IMR-90 (cell line): ENCODE measurements at regions not wholly inside any gene's neighbourhood (a gene's known extent, or its start where the extent isn't known, plus 50 kb on each side); places are given as distances from the start of the nearest gene placed in this dataset.
"Not testable (repeated sequence)": the region's sequence is repeated elsewhere in the genome, so short reads cannot be mapped to it uniquely, and the experiment has no call there.

Source experiments
- ATAC-seq: fragments of 200-7000 bp; cut with Tn5 transposase; 2 replicates; pipeline ENCODE4 v1.9.1; 2020; ENCODE audit warnings: low read depth, mild to moderate bottlenecking, moderate library complexity
- BruUV-seq: library from RNA; stranded (reverse); fragments of 400-500 nt; replicated peaks from 2 replicates; lab custom pipeline; 2021; lab: Mats Ljungman, UMichigan
- CTCF ChIA-PET: fragments of 300-600 bp; formaldehyde crosslinking; extraction: SDS; loops from one replicate; lab custom pipeline; 2021; ENCODE audit warnings: antibody characterized with exemption; lab: Yijun Ruan, JAX
- POLR2A ChIA-PET: fragments of 300-600 bp; sonication (Branson Sonifier 250); formaldehyde crosslinking; loops from one replicate; lab custom pipeline; 2022; ENCODE audit warnings: antibody characterized with exemption; ENCODE audit not compliant: unreplicated experiment; lab: Charles Lee
- DNase-seq: peaks from one replicate; pipeline ENCODE4 v3.0.0; 2013
- H2AFZ ChIP-seq: replicated peaks from 2 replicates; pipeline ENCODE3; 2013; ENCODE audit warnings: low read length, mild to moderate bottlenecking; ENCODE audit not compliant: poor library complexity
- H2AK5ac ChIP-seq: 2 replicates; pipeline ENCODE4 v1.6.1; 2013; ENCODE audit warnings: low read depth, low read length, inconsistent platforms
- H2AK9ac ChIP-seq: replicated peaks from 2 replicates; pipeline ENCODE3; 2013; ENCODE audit warnings: mild to moderate bottlenecking, low read depth, low read length, moderate library complexity; ENCODE audit not compliant: poor library complexity
- H2BK120ac ChIP-seq: 2 replicates; pipeline ENCODE4 v1.6.1; 2013; ENCODE audit warnings: low read depth, low read length, inconsistent platforms
- H2BK15ac ChIP-seq: 3 replicates; pipeline ENCODE4 v1.6.1; 2013; ENCODE audit warnings: low read depth, low read length, inconsistent platforms
- H2BK20ac ChIP-seq: 2 replicates; pipeline ENCODE4 v1.6.1; 2013; ENCODE audit warnings: low read depth, mild to moderate bottlenecking, inconsistent platforms, low read length, moderate library complexity
- H2BK5ac ChIP-seq: 2 replicates; pipeline ENCODE4 v1.6.1; 2013; ENCODE audit warnings: mild to moderate bottlenecking, low read depth, low read length, inconsistent platforms; ENCODE audit not compliant: poor library complexity, severe bottlenecking
- H3K14ac ChIP-seq: replicated peaks from 2 replicates; pipeline ENCODE4 v1.6.1; 2013; ENCODE audit warnings: low read depth, low read length, inconsistent platforms
- H3K18ac ChIP-seq: 2 replicates; pipeline ENCODE4 v1.6.1; 2013; ENCODE audit warnings: low read depth, low read length, control low read depth
- H3K23ac ChIP-seq: 2 replicates; pipeline ENCODE4 v1.6.1; 2013; ENCODE audit warnings: low read depth, low read length, inconsistent platforms
- H3K27ac ChIP-seq: 2 replicates; pipeline ENCODE4 v1.5.1; 2013; ENCODE audit warnings: mild to moderate bottlenecking, control low read depth, low read length; ENCODE audit not compliant: insufficient read depth
- H3K27me3 ChIP-seq: 2 replicates; pipeline ENCODE4 v1.6.1; 2013; ENCODE audit warnings: low read length; ENCODE audit not compliant: control insufficient read depth, insufficient read depth
- H3K36me3 ChIP-seq: 2 replicates; pipeline ENCODE4 v1.6.1; 2013; ENCODE audit warnings: low read length, mixed read lengths; ENCODE audit not compliant: control insufficient read depth, insufficient read depth
- H3K4ac ChIP-seq: 2 replicates; pipeline ENCODE4 v1.6.1; 2013; ENCODE audit warnings: low read depth, low read length, inconsistent platforms
- H3K4me1 ChIP-seq: 2 replicates; pipeline ENCODE4 v1.6.1; 2013; ENCODE audit warnings: low read length, mixed read lengths; ENCODE audit not compliant: control insufficient read depth, insufficient read depth
- H3K4me2 ChIP-seq: 2 replicates; pipeline ENCODE4 v1.6.1; 2013; ENCODE audit warnings: low read depth, mild to moderate bottlenecking, control low read depth, low read length, moderate library complexity
- H3K4me3 ChIP-seq: 2 replicates; pipeline ENCODE4 v1.5.1; 2013; ENCODE audit warnings: low read depth, mild to moderate bottlenecking, control low read depth, low read length, moderate library complexity; ENCODE audit not compliant: insufficient read depth
- H3K56ac ChIP-seq: 2 replicates; pipeline ENCODE4 v1.6.1; 2013; ENCODE audit warnings: low read length, inconsistent platforms; ENCODE audit not compliant: insufficient read depth; ENCODE audit errors: extremely low read depth
- H3K79me1 ChIP-seq, 2 experiments: 2 replicates each; pipeline ENCODE4 v1.6.1; 2013; ENCODE audit warnings: low read length in 2 of 2, inconsistent platforms in 1 of 2, low read depth in 1 of 2
- H3K9ac ChIP-seq: 2 replicates; pipeline ENCODE4 v1.6.1; 2013; ENCODE audit warnings: low read depth, low read length, control low read depth
- H3K9me1 ChIP-seq: 2 replicates; pipeline ENCODE4 v1.6.1; 2013; ENCODE audit warnings: low read length, inconsistent platforms; ENCODE audit not compliant: insufficient read depth
- H3K9me3 ChIP-seq: 2 replicates; pipeline ENCODE4 v1.6.1; 2013; ENCODE audit warnings: low read length; ENCODE audit not compliant: control insufficient read depth, insufficient read depth
- H4K20me1 ChIP-seq: 2 replicates; pipeline ENCODE4 v1.6.1; 2013; ENCODE audit warnings: low read length, inconsistent platforms; ENCODE audit not compliant: insufficient read depth
- H4K5ac ChIP-seq: 2 replicates; pipeline ENCODE4 v1.6.1; 2013; ENCODE audit warnings: mild to moderate bottlenecking, low read depth, low read length, control low read depth
- H4K8ac ChIP-seq, 2 experiments: 2 replicates each; pipeline ENCODE4 v1.6.1; 2013; ENCODE audit warnings: low read depth in 2 of 2, low read length in 2 of 2, control low read depth in 1 of 2, inconsistent platforms in 1 of 2
- H4K91ac ChIP-seq: 2 replicates; pipeline ENCODE4 v1.6.1; 2013; ENCODE audit warnings: low read depth, low read length, inconsistent platforms; ENCODE audit not compliant: insufficient read depth
- WGBS, 2 experiments: methylation state at CpG; one replicate each; pipeline versions ENCODE4 v1.1.5 to v1.1.7; 2013; ENCODE audit warnings: missing lambda C conversion rate in 2 of 2; ENCODE audit not compliant: insufficient read length in 1 of 2; ENCODE audit errors: extremely low coverage in 2 of 2; 5-methylcytosine and 5-hydroxymethylcytosine counted together
- dilution Hi-C: fragments of 300-500 bp; cut with HindIII; formaldehyde crosslinking; loops from one replicate; pipeline ENCODE4 v1.14.3; 2018; ENCODE audit warnings: low sequenced_read_pairs; ENCODE audit not compliant: unreplicated experiment
- in situ Hi-C: fragments of 300-500 bp; cut with MboI; formaldehyde crosslinking; loops from 3 replicates; pipeline ENCODE4 v1.14.3; 2019; ENCODE audit warnings: low sequenced_read_pairs, inconsistent platforms, mixed read lengths
- intact Hi-C: fragments of 100-400 bp; cut with micrococcal nuclease; formaldehyde crosslinking; loops from 2 replicates; pipeline ENCODE4 v1.10.0; 2022

- no CpG with 5 or more reads among the region's 4 CpGs for WGBS, 2 experiments
- H3K4me2 ChIP-seq, DNase-seq: not testable (repeated sequence)
Observed at GRCh38 chr3:75901446-75901845, 116.1 kb upstream of the ZNF717 start.

More at GRCh38 chr3:75901446-75901845, 116.1 kb upstream of the ZNF717 start:
- H3K9ac ChIP-seq, BruUV-seq, H3K18ac ChIP-seq, H3K9me1 ChIP-seq, intact Hi-C loops, H2BK20ac ChIP-seq, H2AK5ac ChIP-seq, H3K4me3 ChIP-seq, H2BK120ac ChIP-seq, H2BK5ac ChIP-seq, H4K5ac ChIP-seq, H3K4ac ChIP-seq, H4K8ac ChIP-seq, H3K9me3 ChIP-seq, H2AK9ac ChIP-seq, H3K56ac ChIP-seq, dilution Hi-C loops, H3K23ac ChIP-seq, H3K4me1 ChIP-seq, H2BK15ac ChIP-seq, H3K27me3 ChIP-seq, H3K14ac ChIP-seq, H3K36me3 ChIP-seq, in situ Hi-C loops, ATAC-seq, H4K91ac ChIP-seq, H3K27ac ChIP-seq, POLR2A ChIA-PET, H4K20me1 ChIP-seq, H3K79me1 ChIP-seq, H2AFZ ChIP-seq: not testable (repeated sequence)
- CTCF ChIA-PET = interaction anchor here (0.6 kb wide), 1 partner anchor 87 kb away, joined by 3 read pairs; no protein-coding TSS in a partner anchor
